ENCODE measurements at regions not wholly inside any gene's neighbourhood (a gene's known extent, or its start where the extent isn't known, plus 50 kb on each side); places are given as distances from the start of the nearest gene placed in this dataset.

GRCh38 chr16:86378831-86379504, 131.4 kb upstream of the FOXF1 start:
- H4K20me1 ChIP-seq (ENCODE audit: insufficient read depth): no peaks in the 10 kb centered on the region
- BruUV-seq (replicated peaks): no TSS peak
- no peaks in the 10 kb centered on the region for H3K79me2 ChIP-seq (ENCODE audit: insufficient read depth, low read length)
- POLR2A ChIA-PET: interaction anchor here (1.1 kb wide), 1 partner anchor 17 kb away, joined by 3 read pairs; no protein-coding TSS in a partner anchor
- H3K27ac ChIP-seq (ENCODE audit: low read depth, low read length): no peak overlapping the region
- DNase-seq (ENCODE audit: low read depth, low spot score) (no peak), ATAC-seq (no peak)
- no peak overlapping the region for H3K4me2 ChIP-seq (ENCODE audit: low read length)
- RAD21 ChIA-PET (ENCODE audit: low non-redundant PET in 1 of 2, low total read pairs in 2 of 2, uncharacterized antibody in 2 of 2, unreplicated experiment in 2 of 2): no interaction called here
- H3K9ac ChIP-seq (ENCODE audit: low read length): no peak overlapping the region
- TF ChIP-seq TCF7L2 (IDR thresholded peaks at IDR 0.05; ENCODE audit: borderline replicate concordance, extremely low read depth, insufficient read depth, insufficient read length): no peak
- no peak for TF ChIP-seq SRF (IDR thresholded peaks at IDR 0.05; ENCODE audit: low read depth)
- TF ChIP-seq, protein P1, sequence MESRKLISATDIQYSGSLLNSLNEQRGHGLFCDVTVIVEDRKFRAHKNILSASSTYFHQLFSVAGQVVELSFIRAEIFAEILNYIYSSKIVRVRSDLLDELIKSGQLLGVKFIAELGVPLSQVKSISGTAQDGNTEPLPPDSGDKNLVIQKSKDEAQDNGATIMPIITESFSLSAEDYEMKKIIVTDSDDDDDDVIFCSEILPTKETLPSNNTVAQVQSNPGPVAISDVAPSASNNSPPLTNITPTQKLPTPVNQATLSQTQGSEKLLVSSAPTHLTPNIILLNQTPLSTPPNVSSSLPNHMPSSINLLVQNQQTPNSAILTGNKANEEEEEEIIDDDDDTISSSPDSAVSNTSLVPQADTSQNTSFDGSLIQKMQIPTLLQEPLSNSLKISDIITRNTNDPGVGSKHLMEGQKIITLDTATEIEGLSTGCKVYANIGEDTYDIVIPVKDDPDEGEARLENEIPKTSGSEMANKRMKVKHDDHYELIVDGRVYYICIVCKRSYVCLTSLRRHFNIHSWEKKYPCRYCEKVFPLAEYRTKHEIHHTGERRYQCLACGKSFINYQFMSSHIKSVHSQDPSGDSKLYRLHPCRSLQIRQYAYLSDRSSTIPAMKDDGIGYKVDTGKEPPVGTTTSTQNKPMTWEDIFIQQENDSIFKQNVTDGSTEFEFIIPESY (IDR thresholded peaks at IDR 0.05; ENCODE audit: extremely low read depth, insufficient replicate concordance, low read length): no peak
- no peak for TF ChIP-seq EZH2phosphoT487 (IDR thresholded peaks at IDR 0.05; ENCODE audit: borderline replicate concordance)
- no peak for TF ChIP-seq FOSL1 (IDR thresholded peaks at IDR 0.05; ENCODE audit: low read depth)
- TF ChIP-seq, protein P2, sequence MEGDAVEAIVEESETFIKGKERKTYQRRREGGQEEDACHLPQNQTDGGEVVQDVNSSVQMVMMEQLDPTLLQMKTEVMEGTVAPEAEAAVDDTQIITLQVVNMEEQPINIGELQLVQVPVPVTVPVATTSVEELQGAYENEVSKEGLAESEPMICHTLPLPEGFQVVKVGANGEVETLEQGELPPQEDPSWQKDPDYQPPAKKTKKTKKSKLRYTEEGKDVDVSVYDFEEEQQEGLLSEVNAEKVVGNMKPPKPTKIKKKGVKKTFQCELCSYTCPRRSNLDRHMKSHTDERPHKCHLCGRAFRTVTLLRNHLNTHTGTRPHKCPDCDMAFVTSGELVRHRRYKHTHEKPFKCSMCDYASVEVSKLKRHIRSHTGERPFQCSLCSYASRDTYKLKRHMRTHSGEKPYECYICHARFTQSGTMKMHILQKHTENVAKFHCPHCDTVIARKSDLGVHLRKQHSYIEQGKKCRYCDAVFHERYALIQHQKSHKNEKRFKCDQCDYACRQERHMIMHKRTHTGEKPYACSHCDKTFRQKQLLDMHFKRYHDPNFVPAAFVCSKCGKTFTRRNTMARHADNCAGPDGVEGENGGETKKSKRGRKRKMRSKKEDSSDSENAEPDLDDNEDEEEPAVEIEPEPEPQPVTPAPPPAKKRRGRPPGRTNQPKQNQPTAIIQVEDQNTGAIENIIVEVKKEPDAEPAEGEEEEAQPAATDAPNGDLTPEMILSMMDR (IDR thresholded peaks at IDR 0.05 in 2 of 3, conservative IDR thresholded peaks at IDR 0.05 in 1 of 3; ENCODE audit: borderline replicate concordance in 1 of 3, insufficient read depth in 1 of 3, low read depth in 2 of 3, low read length in 2 of 3): no peak
- TF ChIP-seq, protein P3, sequence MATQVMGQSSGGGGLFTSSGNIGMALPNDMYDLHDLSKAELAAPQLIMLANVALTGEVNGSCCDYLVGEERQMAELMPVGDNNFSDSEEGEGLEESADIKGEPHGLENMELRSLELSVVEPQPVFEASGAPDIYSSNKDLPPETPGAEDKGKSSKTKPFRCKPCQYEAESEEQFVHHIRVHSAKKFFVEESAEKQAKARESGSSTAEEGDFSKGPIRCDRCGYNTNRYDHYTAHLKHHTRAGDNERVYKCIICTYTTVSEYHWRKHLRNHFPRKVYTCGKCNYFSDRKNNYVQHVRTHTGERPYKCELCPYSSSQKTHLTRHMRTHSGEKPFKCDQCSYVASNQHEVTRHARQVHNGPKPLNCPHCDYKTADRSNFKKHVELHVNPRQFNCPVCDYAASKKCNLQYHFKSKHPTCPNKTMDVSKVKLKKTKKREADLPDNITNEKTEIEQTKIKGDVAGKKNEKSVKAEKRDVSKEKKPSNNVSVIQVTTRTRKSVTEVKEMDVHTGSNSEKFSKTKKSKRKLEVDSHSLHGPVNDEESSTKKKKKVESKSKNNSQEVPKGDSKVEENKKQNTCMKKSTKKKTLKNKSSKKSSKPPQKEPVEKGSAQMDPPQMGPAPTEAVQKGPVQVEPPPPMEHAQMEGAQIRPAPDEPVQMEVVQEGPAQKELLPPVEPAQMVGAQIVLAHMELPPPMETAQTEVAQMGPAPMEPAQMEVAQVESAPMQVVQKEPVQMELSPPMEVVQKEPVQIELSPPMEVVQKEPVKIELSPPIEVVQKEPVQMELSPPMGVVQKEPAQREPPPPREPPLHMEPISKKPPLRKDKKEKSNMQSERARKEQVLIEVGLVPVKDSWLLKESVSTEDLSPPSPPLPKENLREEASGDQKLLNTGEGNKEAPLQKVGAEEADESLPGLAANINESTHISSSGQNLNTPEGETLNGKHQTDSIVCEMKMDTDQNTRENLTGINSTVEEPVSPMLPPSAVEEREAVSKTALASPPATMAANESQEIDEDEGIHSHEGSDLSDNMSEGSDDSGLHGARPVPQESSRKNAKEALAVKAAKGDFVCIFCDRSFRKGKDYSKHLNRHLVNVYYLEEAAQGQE (IDR thresholded peaks at IDR 0.05; ENCODE audit: low read depth): no peak
- TF ChIP-seq POLR2AphosphoS5 (IDR thresholded peaks at IDR 0.05; ENCODE audit: low read depth, low read length): no peak
- no peak for TF ChIP-seq EZH2 (IDR thresholded peaks at IDR 0.05)
- TF ChIP-seq MAX (IDR thresholded peaks at IDR 0.05): no peak
- TF ChIP-seq ZNF274 (IDR thresholded peaks at IDR 0.05; ENCODE audit: low read depth, low read length): no peak
- peaks cover 0 to 8% of the 10 kb centered on the region in 2 experiments; a peak in 1 of 4 replicates for H3K9me3 ChIP-seq (ENCODE audit: control insufficient read depth in 1 of 2, insufficient read depth in 1 of 2, low read depth in 1 of 2, low read length in 2 of 2)
- intact Hi-C loops (cut with micrococcal nuclease): no loop called here
- H3K4me3 ChIP-seq (replicated peaks in 1 of 2; ENCODE audit: low read depth in 1 of 2, low read length in 2 of 2): no peak overlapping the region
- H3K4me1 ChIP-seq (ENCODE audit: control insufficient read depth in 1 of 2, insufficient read depth in 2 of 2, low read length in 2 of 2): peaks cover 4 to 15% of the 10 kb centered on the region in 2 experiments; a peak in 3 of 4 replicates
- CTCF ChIA-PET: no interaction called here
- H2AFZ ChIP-seq (ENCODE audit: low read depth, low read length, poor library complexity, severe bottlenecking): no peak overlapping the region
- no peaks in the 10 kb centered on the region for H3K9me2 ChIP-seq (ENCODE audit: insufficient read depth)
- no peaks in the 10 kb centered on the region for H3K36me3 ChIP-seq (ENCODE audit: control insufficient read depth in 1 of 2, insufficient read depth in 2 of 2, low read length in 2 of 2)
- H3K27me3 ChIP-seq (ENCODE audit: insufficient read depth, low read length): no peaks in the 10 kb centered on the region
